GM19240 (cell line): ENCODE measurements at regions not wholly inside any gene's neighbourhood (a gene's known extent, or its start where the extent isn't known, plus 50 kb on each side); places are given as distances from the start of the nearest gene placed in this dataset.

Source experiments
- DNase-seq: peaks from one replicate; pipeline ENCODE4 v3.0.0; 2011; ENCODE audit warnings: low spot score; ENCODE audit not compliant: insufficient read length

GRCh38 chr20:16123623-16124022, 449.6 kb downstream of the KIF16B start:
- no peak for DNase-seq

DNA sequence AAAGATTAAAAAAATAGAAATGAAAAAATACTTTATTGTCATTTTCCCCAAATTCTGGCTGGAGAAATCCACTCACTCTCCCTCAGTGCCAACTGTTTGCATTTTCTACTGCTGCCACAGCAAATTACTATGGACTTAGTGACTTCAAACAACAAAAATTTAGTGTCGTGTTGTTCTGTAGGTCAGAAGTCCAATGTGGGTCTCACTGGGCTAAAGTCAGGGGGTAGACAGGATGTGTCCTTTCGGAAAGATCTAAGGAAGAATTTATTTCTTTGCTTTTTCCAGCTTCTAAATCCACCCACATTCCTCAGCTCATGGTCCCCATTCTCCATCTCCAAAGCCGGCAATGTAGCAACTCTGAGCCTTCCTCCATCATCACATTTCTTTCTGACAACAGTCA, 453.3 kb downstream of the KIF16B start:
- no peak for DNase-seq

DNA sequence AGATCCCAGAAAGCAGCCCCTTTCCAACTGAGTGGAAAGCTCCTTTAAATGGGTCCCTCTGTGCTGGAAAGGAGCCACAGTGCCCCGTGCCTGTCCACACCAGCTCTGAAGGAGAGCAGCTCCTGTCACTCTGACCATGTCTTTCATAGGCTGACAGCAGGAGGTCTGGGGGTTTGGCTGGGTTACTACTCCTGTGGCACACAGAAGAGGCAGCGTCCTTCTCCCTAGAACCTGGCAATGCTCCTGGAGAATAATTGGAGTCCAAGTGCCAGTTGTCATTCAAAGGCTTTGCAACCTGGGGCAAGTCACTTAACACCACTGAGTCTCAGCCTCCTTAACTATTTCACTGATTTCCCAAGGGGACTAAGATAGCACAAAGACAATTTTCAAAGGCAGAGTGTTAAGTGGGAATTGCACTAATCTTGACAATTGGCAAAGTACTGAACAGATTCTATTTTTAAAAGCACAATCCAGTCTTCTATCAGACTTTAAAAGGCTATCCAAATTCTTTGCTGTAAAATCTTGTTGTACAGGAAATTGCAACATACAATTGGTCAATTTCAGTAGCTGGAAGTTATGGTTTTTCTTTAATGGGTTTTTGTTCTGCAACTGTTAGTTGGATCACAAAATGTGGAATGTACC, 457.2 kb downstream of the KIF16B start:
- DNase-seq: no peak

DNA sequence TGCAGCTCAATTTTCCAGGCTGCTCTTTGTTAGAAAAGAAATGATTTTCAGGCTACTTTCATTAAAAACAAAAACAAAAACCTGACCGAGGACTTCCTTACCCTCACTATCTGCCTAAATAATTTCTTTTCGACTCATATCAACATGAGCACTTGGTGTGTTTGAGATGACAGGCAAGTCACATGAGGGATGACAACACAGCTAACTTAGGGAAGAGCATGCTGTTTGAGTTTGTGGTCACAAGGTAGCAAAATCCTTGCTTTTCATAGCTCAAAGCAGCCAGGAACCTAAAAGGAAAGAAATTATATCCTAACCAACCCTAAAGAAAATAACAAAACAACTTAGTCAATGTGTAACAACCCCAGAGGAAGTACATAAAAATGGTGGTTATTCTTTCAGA, 459.5 kb downstream of the KIF16B start:
- DNase-seq: no peak

GRCh38 chr20:16111852-16112412, 461.3 kb downstream of the KIF16B start:
- DNase-seq: no peak

DNA sequence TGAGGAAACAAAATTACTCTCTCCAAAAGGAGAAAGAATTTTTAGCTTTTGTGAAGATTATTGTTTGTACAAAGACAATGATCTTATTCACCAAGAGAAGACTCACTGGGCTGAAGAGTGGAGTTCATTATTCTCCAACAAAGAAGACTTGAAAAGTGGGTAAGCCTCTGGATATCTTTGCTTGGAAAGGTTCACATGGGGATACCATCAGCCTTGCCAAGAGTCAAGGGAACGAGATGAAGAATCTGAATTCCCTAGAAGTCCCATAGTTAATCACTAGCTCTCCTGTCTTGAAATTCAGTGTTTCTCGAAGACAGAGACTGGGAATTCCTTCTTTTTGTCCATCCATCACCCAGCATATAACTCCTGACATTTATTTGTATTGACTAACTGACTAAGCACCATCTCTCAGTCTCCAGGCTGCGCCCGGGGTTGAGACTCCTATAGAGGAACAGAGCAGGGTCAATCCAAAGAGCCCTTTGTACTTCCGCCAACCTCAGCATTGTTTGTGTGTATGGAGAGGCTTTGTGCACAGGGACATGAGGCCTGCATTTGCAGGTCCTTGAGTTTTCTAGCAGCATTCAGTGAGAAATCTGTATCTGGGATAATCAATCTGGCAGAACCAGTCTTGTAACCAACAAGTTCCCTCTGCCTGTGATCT, 461.9 kb downstream of the KIF16B start:
- DNase-seq: no peak

DNA sequence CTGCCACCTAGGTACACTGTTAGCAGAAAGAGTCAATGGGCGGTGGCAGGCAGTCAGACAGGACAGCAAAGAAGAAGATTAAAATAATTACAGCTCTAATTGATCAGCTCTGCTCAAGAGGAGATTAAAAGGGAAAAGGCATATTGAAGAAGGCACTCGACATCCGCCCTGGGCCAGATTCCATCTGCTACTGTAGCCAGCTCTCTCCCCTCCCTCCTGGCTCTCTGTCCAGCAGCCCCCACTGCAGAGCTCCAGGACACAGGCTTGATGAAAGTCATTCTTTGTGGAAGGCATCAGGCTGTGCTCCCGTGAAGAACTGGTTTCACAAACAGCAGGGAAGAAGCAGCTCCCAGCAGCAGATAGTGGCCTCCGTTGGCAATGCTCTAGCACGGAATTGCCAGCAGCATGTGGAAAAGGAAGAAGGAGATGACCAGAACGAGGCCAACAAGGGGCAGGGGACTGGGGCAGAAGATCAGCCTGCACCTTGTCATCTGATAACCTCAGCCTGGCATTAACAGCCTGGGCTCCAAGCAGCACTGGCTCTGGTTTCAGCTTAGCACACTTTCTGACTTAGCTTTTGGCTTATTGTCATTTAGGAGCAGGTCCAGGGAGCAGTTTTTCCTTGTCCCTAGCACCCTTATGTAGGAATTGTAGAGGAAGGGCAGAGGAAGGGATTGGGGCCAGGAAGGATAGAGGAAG, 465.9 kb downstream of the KIF16B start:
- no peak for DNase-seq

GRCh38 chr20:16106191-16106849, 466.9 kb downstream of the KIF16B start:
- no peak for DNase-seq

GRCh38 chr20:16104783-16105182, 468.5 kb downstream of the KIF16B start:
- DNase-seq: no peak
